Left lung (tissue), 4 donors: ENCODE measurements at regions not wholly inside any gene's neighbourhood (a gene's known extent, or its start where the extent isn't known, plus 50 kb on each side); places are given as distances from the start of the nearest gene placed in this dataset.

Experiments
- ATAC-seq: fragments of 200-7000 bp; cut with Tn5 transposase; one replicate; pipeline ENCODE4 v1.9.1; 2020; ENCODE audit warnings: moderate library complexity
- DNase-seq, 4 donors: peaks; one replicate each; pipeline ENCODE4 v3.0.0-alpha.2; 2013 to 2020
- H3K27ac ChIP-seq, 2 donors: fragments of 200-600 bp; sonication (generic) in 1 of 2; one replicate each; pipeline versions ENCODE4 v1.5.0 to v1.8.0; 2020 to 2021
- H3K27me3 ChIP-seq, 2 donors: fragments of 200-600 bp; sonication (generic) in 1 of 2; one replicate each; pipeline versions ENCODE4 v1.5.0 to v1.8.0; 2020 to 2021
- H3K36me3 ChIP-seq, 2 donors: fragments of 200-600 bp; sonication (generic) in 1 of 2; one replicate each; pipeline versions ENCODE4 v1.5.0 to v1.8.0; 2020 to 2021
- H3K4me1 ChIP-seq, 2 donors: fragments of 200-600 bp; one replicate each; pipeline ENCODE4 v1.8.0; 2021
- H3K4me3 ChIP-seq, 2 donors: fragments of 200-600 bp; sonication (generic) in 1 of 2; one replicate each; pipeline versions ENCODE4 v1.5.0 to v1.8.0; 2020 to 2021; ENCODE audit warnings: mild to moderate bottlenecking in 1 of 2
- H3K9me3 ChIP-seq, 2 donors: fragments of 200-600 bp; sonication (generic) in 1 of 2; one replicate each; pipeline versions ENCODE4 v1.5.0 to v1.8.0; 2020 to 2021
- CTCF ChIP-seq, 2 donors: fragments of 200-600 bp; sonication (generic) in 1 of 2; IDR thresholded peaks; one replicate each; pipeline versions ENCODE4 v1.5.0 to v1.8.0; 2021; ENCODE audit warnings: antibody characterized with exemption in 2 of 2
- intact Hi-C, 2 donors: fragments of 100-400 bp; cut with DNase I; formaldehyde crosslinking; loops; one replicate each; pipeline versions ENCODE4 v1.11.2 to v1.14.2; 2022
- donor health status: DM: no; HTN: yes; CAD: no.
- donor health status: DM: no; HTN: no; CAD: no.

DNA sequence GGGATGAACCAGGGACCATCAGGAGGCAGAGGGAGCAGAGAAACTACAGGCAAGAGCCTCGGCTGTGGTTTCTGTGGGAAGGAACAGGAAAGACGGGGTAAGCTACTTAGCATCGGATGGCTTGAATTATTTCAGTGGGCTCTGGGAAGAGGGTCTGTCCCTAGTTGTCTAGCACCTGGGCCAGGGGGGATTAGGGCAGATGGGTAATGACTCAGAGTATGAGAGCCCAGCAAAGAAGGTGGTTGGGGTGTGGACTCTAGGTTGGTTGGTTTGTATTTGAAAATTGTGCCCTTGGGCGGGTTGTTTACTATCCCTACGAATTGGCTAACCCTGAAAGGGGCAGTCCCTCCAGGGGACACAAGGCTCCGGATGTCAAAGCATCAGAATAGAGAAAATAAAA lies 148.5 kb upstream of the TAB2 start:
- Histone ChIP-seq H3K4me1 (peaks cover 0 to 8% of the 10 kb centered on the region in 2 donors), H3K27ac (no peak overlapping the region), H3K27me3 (no peaks in the 10 kb centered on the region), H3K4me3 (no peak overlapping the region), H3K36me3 (no peaks in the 10 kb centered on the region), H3K9me3 (no peaks in the 10 kb centered on the region)
- intact Hi-C loops: no loop called here
- ATAC-seq (no peak), DNase-seq (no peak)
- no peak for TF ChIP-seq CTCF (IDR thresholded peaks at IDR 0.05)

DNA sequence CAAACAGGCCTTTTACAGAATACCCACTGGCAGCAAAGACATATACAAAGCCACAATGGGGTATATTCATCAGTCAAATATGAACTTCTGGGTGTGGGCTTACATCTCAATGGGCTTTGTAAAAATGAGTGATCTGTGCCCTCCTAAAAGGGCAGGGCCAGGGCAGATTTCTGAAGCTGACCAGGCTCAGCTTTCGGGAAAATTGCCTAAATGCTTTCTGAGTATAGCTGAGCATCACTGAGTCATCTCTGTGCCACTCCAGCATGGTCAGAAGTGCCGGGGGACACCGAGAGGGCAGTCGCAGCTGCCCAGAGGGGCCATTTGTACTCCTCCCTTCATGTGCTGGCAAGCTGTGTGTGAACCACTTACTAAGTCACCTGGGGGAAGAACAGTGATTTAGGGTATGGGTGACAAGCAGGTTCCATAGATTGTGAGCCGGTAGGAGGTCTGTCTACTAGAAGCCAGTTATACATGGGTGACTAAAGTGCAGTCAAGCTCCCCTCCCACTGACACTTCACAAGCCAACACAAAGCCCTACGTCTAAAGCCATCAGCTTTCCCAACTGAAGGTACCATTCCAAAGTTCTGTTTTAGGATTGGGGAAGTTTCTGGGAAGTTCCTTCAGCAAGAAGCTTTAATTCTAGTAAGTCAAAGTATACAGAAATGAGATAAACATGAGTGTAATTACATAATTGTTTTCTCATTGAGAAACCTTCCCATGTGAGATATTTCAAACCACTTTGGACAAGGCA lies 147.6 kb upstream of the TAB2 start:
- ATAC-seq (no peak), DNase-seq (no peak)
- no peak overlapping the region for H3K4me3 ChIP-seq
- no peaks in the 10 kb centered on the region for H3K27me3 ChIP-seq
- no peak for TF ChIP-seq CTCF (IDR thresholded peaks at IDR 0.05)
- H3K4me1 ChIP-seq: peaks cover 0 to 8% of the 10 kb centered on the region in 2 donors
- intact Hi-C loops: no loop called here
- no peaks in the 10 kb centered on the region for H3K9me3 ChIP-seq
- H3K36me3 ChIP-seq: no peaks in the 10 kb centered on the region
- no peak overlapping the region for H3K27ac ChIP-seq

DNA sequence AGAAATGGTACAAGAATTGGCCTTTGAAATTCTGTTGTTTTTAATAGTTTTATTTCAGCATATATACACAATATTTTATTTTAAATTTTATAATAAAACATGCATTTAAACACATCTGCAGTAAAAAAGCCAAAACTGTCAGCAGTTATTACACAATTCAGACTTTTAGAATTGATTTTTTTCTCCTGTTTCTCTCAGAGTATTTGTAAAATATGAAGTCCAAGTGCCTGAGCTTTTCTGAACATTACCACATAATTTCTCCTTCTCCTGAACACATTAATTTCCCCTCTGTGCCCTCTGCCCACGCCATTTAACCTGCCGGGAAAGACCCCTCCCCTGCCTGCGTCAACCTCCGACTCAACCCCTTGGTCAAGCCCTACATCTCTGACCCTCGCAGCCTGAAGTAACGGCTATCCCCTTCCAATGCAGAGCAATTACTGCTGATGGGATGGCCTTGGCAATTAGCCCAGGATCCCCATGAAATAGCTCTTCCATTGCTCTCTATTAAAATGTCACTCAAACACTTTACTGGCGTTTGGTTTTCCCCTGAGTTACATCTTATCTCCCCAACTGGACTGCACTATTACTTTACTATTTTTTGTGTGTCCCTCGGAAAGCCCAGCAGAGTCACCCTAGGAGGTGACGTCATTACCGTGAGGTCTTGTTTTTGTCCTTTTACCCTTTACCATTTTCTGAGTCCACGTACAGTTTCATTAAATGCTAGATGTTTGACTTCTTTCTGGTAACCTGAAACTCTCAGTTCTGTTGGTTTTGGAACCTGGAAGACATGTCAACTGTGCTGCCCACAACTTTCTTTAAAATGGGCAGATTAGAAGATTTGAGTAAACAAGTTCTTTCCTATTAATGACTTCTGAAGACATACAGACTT lies 146.7 kb upstream of the TAB2 start:
- ATAC-seq (no peak), DNase-seq (peak in 2 of 4 donors; percentile 38 to 51)
- Histone ChIP-seq H3K4me3 (no peak overlapping the region), H3K9me3 (no peaks in the 10 kb centered on the region), H3K36me3 (no peaks in the 10 kb centered on the region), H3K4me1 (peaks cover 0 to 8% of the 10 kb centered on the region in 2 donors), H3K27me3 (no peaks in the 10 kb centered on the region), H3K27ac (no peak overlapping the region)
- no peak for TF ChIP-seq CTCF (IDR thresholded peaks at IDR 0.05)
- intact Hi-C loops: no loop called here

GRCh38 chr6:149173222-149173621 lies 144.3 kb upstream of the TAB2 start:
- Histone ChIP-seq H3K4me1 (no peaks in the 10 kb centered on the region), H3K36me3 (no peaks in the 10 kb centered on the region), H3K4me3 (no peak overlapping the region), H3K27me3 (no peaks in the 10 kb centered on the region), H3K9me3 (no peaks in the 10 kb centered on the region), H3K27ac (no peak overlapping the region)
- intact Hi-C loops: no loop called here
- no peak for TF ChIP-seq CTCF (IDR thresholded peaks at IDR 0.05)
- ATAC-seq (no peak), DNase-seq (no peak)

DNA sequence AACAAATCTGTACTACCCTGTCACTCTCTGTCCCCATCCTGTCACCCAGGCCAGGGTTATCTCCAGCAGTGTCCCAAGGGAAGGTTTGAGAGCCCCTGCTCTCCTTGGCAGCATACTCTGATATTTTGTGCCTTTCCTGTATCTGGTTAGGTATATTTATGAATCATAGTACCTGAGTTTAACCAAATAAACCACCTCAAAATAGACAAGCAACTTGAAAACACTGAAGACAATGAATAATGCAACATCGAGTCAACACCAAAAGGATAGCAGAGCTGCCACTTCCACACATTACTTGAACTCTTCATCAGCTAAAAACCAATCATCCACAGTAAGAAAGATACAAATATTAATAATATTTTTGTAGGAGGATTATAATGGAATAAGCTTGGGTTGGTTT lies 142.6 kb upstream of the TAB2 start:
- H3K4me3 ChIP-seq: no peak overlapping the region
- no peaks in the 10 kb centered on the region for H3K4me1 ChIP-seq
- intact Hi-C loops: no loop called here
- H3K9me3 ChIP-seq: no peaks in the 10 kb centered on the region
- no peak for ATAC-seq
- H3K36me3 ChIP-seq: no peaks in the 10 kb centered on the region
- no peak for DNase-seq
- no peaks in the 10 kb centered on the region for H3K27me3 ChIP-seq
- H3K27ac ChIP-seq: no peak overlapping the region
- no peak for TF ChIP-seq CTCF (IDR thresholded peaks at IDR 0.05)
